Activated CD4-positive, CD25-positive, alpha-beta regulatory T cell treated with anti-CD3 and anti-CD28 coated beads, Interleukin-2, amount 50 U/mL, for 16 hours (primary cell): ENCODE measurements at regions not wholly inside any gene's neighbourhood (a gene's known extent, or its start where the extent isn't known, plus 50 kb on each side); places are given as distances from the start of the nearest gene placed in this dataset.

ENCODE experiments used
- DNase-seq: peaks from one replicate; pipeline ENCODE4 v3.0.0-alpha.2; 2020; ENCODE audit warnings: low read depth, low spot score

DNA sequence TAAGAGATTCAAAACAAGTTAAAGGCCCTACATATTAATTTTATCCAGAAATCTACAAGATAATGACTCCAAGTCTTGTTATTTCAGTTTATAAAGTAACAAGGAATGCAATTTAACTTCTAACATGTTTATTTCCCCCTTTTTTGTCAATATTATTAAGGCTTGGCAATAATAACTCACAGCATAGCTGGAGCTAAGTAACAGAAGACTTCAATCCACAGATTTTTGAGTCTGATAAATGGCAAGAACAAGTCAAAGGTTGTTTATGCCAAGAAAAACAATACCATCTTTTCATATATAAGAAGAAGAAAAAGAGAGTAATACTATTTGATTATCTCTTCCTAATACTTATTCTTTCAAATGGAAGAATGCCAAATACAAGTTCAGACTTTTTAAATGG is 631.0 kb upstream of the CCDC54 start:
- no peak for DNase-seq

DNA sequence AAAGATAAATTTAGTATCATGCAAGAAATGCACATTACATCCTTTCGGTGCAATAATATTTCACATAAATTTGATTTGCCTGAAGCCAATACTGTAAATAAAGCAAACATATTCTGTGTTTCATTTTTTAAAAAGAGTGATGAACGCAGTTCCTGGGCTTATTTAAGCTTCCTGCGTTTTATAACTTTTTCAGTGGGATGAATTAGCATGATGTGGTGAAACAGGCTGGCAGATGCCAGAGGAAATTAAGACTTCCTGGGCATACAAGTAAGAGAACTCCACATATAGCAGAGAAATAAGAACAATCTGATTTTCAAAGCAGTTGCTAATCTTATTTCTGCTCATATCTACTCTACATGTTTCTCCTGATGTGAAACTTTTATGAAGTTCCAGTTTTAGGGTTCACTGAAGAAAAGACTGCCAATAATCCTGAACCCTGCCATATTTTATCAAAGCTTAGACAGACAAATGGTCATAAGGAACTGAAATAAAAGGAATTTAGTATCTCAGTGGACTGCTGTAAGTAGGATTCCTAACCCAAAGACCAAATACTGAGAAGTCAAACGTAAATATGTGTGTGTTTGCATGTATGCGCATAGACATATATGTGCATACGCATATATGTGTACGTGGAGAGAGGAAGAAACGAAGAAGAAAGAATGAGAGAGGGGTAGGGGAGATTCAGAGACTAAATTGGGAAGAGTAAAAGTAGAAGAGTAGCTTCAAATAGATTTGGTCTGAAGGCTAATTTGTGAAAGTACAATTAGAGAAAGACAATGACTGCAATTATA is 628.6 kb upstream of the CCDC54 start:
- DNase-seq: no peak

DNA sequence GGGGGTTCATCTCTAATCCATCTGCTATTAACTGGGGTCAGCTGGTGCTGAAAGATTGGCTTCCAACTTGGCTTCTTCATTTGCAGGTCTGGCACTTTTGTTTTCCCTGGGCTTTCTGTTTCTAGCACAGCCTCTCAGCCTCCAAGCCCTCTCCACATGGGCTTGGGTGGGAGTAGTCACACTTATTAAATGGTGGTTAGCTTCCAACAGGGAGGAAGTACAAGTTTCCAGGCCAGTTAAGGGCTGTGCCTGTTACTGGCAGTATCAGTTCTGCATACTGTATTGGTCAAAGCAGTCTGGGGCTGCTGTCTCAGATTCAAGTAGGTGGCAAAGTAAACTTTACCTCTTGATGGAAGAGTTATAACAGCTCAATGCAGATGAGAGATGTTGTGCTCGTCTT is 627.1 kb upstream of the CCDC54 start:
- no peak for DNase-seq

DNA sequence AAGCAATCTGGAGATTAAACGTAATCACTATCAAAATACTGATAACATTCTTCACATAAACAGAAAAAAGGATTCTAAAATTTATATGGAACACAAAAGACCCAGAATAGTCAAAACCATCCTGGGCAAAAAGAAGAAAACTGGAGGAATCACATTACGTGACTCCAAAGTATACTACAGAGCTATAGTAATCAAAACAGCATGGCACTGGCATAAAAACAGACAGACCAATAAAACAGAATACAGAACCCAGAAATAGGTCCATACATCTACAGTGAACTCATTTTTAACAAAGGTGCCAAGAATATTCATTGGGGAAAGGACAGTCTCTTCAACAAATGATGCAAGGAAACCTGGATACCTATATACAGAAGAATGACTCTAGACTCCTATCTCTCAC is 621.9 kb upstream of the CCDC54 start:
- no peak for DNase-seq

DNA sequence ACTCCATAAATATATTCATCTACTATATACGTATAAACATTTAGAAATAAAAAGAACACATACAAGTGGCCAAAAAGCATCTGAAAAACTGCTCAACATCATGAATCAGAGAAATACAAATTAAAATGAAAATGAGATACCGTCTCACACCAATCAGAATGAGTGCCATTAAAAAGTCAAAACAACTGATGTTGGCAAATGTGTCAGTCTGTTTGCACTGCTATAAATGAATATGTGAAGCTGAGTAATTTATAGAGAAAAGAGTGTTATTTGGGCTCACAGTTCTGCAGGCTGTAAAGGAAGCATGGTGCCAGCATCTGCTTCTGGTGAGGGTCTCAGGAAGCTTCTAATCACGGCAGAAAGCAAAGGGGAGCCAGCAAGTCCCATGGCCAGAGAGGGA is 620.3 kb upstream of the CCDC54 start:
- no peak for DNase-seq

DNA sequence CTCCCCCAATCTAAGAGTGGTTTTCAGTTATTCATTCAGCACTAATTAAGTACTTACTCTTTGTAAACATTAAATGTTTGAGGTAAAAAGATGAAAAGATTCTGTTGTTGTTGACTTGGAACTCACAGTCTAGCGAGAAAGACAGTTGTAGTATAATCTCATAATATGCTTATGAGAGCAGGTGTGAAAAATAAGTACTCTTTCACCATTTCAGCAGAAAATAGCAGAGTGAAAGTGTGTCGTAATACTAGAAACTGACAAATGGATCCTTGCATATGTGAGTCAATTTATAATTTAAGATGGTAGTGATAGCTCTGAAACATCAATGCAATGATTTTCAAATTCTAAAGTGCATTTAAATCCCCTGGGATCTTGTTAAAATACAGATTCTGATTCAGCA is 618.8 kb upstream of the CCDC54 start:
- no peak for DNase-seq

DNA sequence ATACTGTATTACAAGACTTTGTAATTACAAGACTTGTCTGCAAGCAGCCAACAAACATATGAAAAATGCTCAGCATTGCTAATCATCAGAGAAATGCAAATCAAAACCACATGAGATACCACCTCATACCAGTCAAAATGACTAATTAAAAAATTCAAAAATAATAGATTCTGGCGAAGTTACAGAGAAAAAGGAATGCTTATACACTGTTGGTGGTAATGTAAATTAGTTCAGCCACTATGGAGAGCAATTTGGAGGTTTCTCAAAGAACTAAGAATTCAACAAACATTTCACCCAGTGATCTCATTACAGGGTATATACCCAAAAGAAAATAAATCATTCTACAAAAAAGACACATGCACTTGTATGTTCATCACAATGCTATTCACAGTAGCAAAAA is 617.5 kb upstream of the CCDC54 start:
- DNase-seq: no peak

DNA sequence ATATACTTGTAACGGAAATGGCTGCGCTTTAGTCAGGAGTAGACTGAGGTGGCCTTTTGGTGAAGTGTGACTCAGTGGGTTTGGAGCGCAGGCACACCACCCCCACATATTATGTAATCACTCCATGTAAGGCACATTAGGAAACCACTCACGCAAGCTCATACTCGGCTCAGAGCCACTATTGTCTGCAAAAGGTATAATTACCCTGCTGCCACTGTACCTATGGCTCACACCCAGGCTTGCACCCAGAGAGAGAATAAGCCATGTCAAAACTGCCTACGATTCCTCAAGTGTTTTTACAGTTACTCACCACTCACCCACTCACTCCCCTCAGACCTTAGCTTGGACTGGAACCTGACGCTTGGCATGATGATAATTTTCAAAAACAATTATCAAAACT is 611.9 kb upstream of the CCDC54 start:
- no peak for DNase-seq

DNA sequence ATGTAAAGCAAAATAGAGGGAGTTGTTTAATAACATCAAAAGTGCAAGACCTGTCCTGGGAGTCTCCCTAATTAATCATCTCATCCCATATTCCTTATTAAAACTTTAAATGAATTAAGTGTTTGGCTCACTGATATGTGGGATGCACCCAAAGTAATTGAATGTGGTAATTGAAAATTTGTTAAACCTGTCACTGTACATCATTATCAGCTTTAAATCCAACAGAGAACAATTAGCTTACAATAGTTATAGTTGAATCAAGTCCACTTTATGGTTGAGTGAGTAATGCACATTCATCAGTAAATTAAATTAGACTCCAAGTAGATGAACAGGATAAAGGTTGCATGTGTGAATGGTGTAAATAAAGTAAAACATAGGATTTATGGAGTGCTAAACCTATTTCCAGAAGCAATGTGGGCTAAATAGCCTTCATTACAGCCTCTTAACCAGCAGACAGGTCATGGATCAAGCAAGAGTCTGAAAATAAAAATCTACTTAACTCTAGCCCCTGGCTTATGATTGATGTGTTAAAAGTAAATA is 608.2 kb upstream of the CCDC54 start:
- no peak for DNase-seq

DNA sequence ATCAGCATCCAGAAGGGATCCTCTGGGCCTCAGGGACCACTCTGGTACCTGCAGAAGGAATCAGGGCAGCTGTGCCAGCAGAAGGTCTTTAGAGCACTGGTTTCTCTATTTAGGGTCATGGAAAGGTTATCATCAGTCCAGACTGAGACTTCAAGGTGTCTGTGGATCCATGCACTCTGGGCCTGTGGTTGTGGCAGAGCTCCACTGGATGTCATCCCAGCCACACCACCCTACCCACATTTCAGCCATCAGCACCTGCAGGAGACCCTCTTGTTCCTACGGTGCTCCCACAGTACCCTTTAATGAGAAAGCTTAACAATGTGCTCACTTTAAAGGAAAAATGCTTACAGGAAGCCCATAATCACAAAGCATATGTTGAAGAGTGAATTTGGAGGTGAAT is 603.4 kb upstream of the CCDC54 start:
- no peak for DNase-seq

DNA sequence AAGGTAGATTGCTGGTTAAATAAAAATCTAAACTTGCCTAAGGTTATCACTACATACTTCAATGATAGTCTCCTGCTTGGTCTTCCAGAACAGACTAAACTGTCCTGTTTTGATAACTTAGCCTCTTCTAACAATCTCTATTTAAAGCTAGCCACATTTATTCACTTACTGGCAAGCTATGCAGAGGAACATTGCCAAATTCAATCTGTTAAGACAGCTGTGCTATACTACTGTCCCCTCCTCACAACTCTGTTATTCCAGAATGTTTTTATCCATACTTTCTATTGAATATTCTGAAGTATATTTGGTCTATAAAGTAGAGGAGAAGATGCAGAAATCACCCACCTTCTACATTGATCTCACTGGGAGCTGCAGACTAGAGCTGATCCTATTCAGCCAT is 594.0 kb upstream of the CCDC54 start:
- no peak for DNase-seq

DNA sequence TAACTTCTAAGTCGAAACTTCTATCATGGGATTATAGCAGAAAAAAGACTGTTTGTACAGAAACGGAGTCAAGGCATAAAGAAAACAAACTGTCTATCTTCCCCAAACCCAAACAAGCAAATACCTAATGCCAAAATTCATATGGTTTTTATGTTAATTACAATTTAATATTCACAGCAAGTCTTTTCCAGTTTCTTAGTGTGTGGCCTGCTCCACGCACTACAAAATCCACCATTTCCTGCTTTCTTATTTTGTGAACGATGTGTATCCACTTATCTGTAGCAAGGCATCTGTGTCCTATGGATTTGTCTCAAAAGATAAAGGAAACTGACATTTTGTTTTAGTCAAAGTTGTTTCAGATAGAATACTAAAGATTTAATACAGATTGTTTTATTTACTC is 588.0 kb upstream of the CCDC54 start:
- no peak for DNase-seq

DNA sequence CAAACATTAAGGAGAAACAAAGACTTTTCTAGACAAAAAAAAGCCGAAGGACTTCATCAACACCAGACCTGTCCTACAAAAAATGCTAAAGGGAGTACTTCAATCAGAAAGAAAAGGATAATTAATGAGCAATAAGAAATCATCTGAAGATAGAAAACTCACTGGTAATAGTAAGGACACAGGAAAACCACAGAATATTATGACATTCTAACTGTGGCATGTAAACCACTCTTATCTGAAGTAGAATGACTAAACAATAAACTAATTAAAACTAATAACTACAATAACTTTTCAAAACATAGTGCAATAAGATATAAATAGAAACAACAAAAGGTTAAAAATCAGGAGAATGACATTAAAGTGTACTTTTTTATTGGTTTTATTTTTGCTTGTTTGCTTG is 584.5 kb upstream of the CCDC54 start:
- no peak for DNase-seq

DNA sequence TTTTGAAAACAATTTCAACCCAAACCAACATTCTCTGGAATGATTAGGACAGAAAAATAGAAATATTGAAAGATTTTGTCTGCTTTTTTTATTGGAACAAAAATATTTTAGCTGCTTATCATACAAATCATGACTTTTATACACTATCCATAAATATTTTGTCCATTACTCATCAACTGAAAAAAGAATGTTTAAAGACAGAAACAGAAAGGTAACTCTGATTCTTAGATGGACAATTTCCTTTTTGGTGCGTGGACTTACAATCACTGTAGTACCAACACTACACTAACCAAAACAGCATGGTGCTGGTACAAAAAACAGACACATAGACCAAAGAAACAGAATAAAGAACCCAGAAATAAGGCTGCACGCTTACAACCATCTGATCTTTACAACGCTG is 582.8 kb upstream of the CCDC54 start:
- DNase-seq: no peak

DNA sequence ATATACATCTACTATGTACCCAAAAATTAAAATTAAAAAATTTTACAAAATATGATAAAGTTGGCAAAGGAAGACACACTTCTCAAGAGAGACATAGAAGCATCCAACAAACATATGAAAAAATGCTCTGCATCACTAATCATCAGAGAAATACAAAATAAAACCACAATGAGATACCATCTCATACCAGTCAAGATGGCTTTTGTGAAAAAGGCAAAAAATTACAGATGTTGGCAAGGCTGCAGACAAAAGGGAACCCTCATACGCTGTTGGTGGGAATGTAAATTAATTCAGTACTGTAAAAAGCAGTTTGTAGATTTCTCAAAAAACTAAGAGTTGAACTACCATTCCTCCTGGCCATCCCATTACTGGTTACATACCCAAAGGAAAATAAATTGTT is 581.7 kb upstream of the CCDC54 start:
- no peak for DNase-seq

DNA sequence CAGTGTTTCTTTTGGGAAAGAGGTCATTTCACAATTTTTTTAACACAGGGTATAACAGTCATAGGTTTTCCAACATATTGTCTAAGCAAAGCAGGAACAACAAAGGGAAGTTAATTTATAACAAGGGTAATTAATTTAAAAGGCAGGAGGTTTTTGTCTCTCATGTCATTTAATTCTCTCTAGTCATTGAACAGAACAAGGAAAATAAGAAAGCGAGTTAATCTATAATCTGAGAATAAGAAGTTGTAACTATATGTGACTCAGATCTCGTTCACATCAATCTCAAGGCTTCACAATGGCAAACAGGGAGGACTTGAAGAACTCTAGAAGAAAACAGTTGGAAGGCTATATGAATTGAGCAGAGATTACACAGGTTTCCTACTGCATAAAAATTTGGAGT is 579.8 kb upstream of the CCDC54 start:
- DNase-seq: no peak

DNA sequence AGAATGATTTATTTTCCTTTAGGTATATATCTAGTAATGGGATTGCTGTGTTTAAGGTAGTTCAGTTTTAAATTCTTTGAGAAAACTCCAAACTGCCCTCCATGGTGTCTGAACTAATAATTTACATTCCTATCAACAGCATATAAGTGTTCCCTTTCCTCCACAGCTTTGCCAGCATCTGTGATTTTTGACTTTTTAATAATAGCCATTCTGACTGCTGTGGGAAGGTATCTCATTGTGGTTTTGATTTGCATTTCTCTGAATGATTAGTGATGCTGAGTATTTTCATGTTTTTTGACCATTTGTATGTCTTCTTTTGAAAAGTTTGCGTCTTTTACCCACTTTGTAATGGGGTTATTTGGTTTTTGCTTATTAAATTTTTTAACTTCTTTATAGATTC is 571.6 kb upstream of the CCDC54 start:
- DNase-seq: no peak

DNA sequence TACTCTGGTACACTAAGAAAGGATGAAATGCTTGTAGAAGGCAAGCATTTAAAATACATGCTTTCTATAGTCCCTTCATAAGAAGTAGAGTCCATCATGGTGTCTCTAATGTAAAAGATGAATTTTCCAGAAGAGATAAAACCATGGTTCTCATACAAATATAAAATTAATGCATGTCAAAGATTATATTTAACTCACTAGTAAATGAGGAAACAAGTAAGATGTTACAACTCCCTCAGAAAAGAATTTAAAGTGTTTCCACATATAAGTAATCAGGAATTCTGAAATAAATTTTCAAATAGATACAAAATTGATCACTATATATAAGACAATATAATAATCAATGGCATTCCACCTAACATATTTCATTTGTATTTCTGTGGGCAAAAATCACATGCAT is 570.3 kb upstream of the CCDC54 start:
- DNase-seq: no peak

DNA sequence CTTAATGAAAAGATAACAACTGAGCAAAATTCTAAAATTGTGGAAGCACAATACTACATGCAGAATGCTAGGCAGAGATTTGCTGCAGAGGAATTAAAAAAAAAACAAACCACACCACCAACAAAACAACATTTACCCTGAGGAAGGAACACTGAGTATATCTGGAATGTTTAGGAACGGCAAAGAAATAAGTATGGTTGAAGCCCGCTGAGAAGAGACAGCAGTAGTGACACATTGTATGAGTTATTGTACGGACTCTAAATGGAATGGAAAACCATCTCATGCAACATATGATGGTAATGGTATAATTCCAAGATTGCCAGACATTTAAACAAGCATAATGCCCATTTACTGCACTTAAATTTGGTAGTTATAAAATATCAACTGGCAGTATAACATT is 568.2 kb upstream of the CCDC54 start:
- no peak for DNase-seq

DNA sequence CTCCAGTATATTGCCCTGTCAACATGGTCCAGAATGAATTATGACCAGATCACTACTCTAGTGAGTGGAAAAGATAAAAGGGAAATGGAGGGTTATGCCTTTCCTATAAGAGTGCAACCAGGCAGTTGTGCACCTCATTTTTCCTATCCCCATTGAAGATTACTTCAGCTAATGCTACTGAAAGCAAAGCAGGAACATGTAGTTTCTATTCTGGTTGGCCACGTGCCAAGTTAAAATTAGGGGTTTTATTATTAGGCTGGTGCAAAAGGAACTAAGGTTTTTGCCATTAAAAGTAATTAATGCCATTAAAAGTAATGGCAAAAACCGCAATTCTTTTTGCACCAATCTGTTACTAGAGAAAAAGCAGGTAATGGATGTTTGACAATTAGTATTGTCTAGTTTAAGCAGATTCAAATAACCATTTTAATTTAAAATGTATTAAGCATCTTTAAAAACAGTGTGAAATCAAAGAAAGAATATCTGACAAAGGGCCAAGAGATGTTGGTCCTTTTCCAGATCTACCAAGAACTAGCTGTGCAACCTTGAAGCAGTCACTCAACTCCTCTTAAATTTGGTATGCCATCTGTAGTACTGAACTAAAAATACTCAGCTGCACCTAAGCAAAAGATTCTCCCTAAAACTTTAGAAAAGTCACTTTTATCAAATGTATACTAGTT is 567.5 kb upstream of the CCDC54 start:
- DNase-seq: no peak

DNA sequence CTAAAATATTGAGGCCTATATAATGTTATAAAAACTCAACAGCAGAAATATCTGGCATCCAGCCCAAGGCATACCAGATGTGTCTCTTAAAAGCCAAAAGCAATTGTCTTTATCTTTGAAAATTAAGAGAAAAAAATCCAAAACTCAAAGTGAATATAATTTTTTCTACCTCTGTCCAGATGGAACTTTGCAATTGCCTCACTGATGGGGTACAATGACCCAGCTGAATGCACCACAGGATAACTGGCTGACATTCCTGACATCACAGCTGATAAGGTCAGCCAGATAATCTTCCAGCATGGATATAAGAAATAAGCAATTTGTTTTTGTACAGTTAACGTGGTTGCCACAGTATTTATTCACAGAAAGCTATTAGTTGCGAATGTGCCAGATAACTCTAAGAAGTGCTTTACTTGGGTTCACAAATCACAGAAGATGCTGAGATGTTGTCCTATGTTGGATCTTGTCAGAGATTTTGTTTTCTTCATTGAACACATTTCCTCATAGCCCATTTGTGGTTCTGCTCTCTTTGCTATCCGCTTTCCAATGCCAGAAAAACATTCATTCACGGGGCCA is 566.9 kb upstream of the CCDC54 start:
- DNase-seq: no peak

DNA sequence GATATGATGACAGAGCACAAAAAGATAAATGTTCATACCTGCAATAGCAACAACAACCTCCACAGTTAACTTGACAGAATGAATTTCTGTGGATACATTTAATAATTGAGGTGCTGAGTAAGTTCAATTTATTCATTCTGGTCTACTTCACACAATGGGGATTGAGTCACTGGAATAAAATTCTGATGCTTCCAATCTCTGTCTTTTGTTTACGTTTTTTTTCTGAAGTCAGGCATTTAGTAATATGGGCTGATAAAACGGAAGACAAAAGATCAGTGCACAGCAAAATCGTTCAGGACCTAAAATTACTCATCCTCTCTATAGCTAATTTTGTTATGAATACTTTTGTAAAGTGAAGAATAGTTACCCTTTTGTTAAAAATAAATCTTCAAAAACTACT is 565.9 kb upstream of the CCDC54 start:
- no peak for DNase-seq

DNA sequence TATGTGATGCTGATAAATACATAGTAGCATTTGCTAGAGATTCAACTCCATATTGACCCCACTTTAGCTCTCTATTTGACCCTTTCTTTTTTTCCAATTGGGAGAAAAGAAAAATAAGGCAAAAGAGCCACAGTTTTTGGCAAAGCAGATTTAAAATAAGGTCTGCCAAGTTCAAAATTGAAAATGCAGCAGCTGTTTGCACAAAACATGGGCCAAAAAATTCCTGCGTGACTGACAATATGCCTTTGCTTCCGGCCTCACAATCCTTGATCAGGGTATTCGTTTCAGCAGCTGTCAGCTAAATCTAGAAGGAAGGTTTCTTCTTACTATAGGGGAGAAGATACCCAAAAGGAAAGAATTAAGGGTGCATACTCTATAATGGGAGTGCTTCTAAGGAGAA is 563.5 kb upstream of the CCDC54 start:
- no peak for DNase-seq
